CD4-positive, CD25-positive, alpha-beta regulatory T cell (primary cell): ENCODE measurements at regions not wholly inside any gene's neighbourhood (a gene's known extent, or its start where the extent isn't known, plus 50 kb on each side); places are given as distances from the start of the nearest gene placed in this dataset.

ENCODE experiments used
- ATAC-seq, 2 donors: fragments of 150-1000 bp; cut with Tn5 transposase; one replicate each; pipeline ENCODE4 v1.10.0; 2021; ENCODE audit warnings: low read depth in 2 of 2, moderate number of reproducible peaks in 2 of 2, moderate library complexity in 1 of 2
- DNase-seq, 3 donors: peaks; one replicate each; pipeline versions ENCODE4 v3.0.0 to v3.0.0-alpha.2; 2012 to 2022; ENCODE audit warnings: mixed read lengths in 1 of 3
- H3K27ac ChIP-seq: one replicate; pipeline ENCODE4 v1.7.0; 2013; ENCODE audit warnings: mild to moderate bottlenecking, low read length; ENCODE audit not compliant: insufficient read depth, poor library complexity, severe bottlenecking
- H3K27me3 ChIP-seq: one replicate; pipeline ENCODE4 v1.7.0; 2013; ENCODE audit warnings: low read length; ENCODE audit not compliant: control insufficient read depth, insufficient read depth
- H3K36me3 ChIP-seq: one replicate; pipeline ENCODE4 v1.7.0; 2013; ENCODE audit warnings: mild to moderate bottlenecking, low read length, moderate library complexity; ENCODE audit not compliant: control insufficient read depth, insufficient read depth
- H3K4me1 ChIP-seq: 2 replicates; pipeline ENCODE4 v1.7.0; 2013; ENCODE audit warnings: mild to moderate bottlenecking, low read length; ENCODE audit not compliant: insufficient read depth, control insufficient read depth, poor library complexity, severe bottlenecking
- H3K4me3 ChIP-seq: one replicate; pipeline ENCODE4 v1.7.0; 2013; ENCODE audit warnings: low read depth, mild to moderate bottlenecking, low read length, moderate library complexity
- H3K9me3 ChIP-seq, 2 experiments: 1 replicate in 1 of 2; 2 replicates in 1 of 2; pipeline ENCODE4 v1.7.0; 2013; ENCODE audit warnings: low read length in 2 of 2, mild to moderate bottlenecking in 1 of 2, moderate library complexity in 1 of 2; ENCODE audit not compliant: control insufficient read depth in 2 of 2
- H3K27ac Mint-ChIP-seq, 3 donors: one replicate each; pipeline ENCODE4 v1.8.0; 2020 to 2022; ENCODE audit warnings: mild to moderate bottlenecking in 3 of 3, mixed read lengths in 3 of 3, moderate library complexity in 2 of 3
- H3K27me3 Mint-ChIP-seq: one replicate; pipeline ENCODE4 v1.8.0; 2022; ENCODE audit warnings: mild to moderate bottlenecking, mixed read lengths
- H3K36me3 Mint-ChIP-seq: one replicate; pipeline ENCODE4 v1.8.0; 2020; ENCODE audit warnings: mixed read lengths
- H3K4me1 Mint-ChIP-seq, 4 donors: one replicate each; pipeline ENCODE4 v1.8.0; 2020 to 2022; ENCODE audit warnings: mixed read lengths in 4 of 4, mild to moderate bottlenecking in 1 of 4
- H3K4me3 Mint-ChIP-seq, 4 donors: one replicate each; pipeline ENCODE4 v1.8.0; 2020 to 2022; ENCODE audit warnings: mild to moderate bottlenecking in 4 of 4, mixed read lengths in 4 of 4, moderate library complexity in 3 of 4
- H3K9me3 Mint-ChIP-seq, 7 donors: one replicate each; pipeline ENCODE4 v1.8.0; 2020 to 2022; ENCODE audit warnings: mixed read lengths in 7 of 7, mild to moderate bottlenecking in 3 of 7, moderate library complexity in 2 of 7

DNA sequence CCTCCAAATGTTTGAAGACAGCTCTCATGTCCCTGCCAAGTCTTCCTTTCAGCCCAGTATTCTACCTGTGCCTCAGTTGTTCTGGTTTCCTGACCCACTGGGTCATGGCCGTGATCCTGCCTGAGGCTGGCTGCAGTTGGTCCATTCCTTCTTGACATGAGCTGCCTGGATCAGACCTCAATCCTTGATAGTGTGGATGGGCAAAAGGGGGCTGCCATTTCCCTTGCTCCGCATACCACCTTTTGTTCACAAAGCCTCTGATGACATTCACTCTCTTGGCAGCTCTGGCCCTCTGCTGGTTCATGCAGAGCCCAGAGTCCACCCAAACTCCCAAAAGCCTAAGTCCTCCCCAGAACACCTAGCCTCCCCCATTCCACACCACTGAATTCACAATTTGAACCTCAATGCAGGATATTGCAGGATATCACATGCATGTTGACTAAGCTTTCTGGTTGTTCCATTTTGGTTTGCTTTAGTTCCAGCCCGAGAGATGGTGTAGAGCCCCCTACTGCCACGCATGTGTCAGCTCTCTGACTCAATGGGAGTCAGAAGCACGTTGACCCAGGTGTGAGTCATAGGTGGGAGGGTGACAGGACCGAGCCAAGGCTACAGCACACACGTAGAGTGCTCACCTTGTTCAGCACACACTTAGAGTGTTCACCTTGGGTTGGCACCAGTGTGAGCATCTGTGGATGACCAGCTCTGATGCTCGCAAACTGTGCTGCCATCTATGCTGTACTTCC, 137.2 kb downstream of the MTX3 start:
- no peak overlapping the region for H3K4me3 Mint-ChIP-seq
- H3K36me3 Mint-ChIP-seq = no peaks in the 10 kb centered on the region
- H3K27ac Mint-ChIP-seq = peak overlapping the region in 1 of 3 donors; percentile 12
- no peaks in the 10 kb centered on the region for H3K4me1 Mint-ChIP-seq
- no peaks in the 10 kb centered on the region for H3K9me3 ChIP-seq
- H3K9me3 Mint-ChIP-seq = no peaks in the 10 kb centered on the region
- ATAC-seq = no peak
- no peak overlapping the region for H3K4me3 ChIP-seq
- H3K4me1 ChIP-seq = no peaks in the 10 kb centered on the region
- peaks cover 15% of the 10 kb centered on the region for H3K27me3 Mint-ChIP-seq
- peaks cover 4% of the 10 kb centered on the region for H3K27me3 ChIP-seq
- H3K27ac ChIP-seq = no peak overlapping the region
- DNase-seq = no peak
- no peaks in the 10 kb centered on the region for H3K36me3 ChIP-seq

DNA sequence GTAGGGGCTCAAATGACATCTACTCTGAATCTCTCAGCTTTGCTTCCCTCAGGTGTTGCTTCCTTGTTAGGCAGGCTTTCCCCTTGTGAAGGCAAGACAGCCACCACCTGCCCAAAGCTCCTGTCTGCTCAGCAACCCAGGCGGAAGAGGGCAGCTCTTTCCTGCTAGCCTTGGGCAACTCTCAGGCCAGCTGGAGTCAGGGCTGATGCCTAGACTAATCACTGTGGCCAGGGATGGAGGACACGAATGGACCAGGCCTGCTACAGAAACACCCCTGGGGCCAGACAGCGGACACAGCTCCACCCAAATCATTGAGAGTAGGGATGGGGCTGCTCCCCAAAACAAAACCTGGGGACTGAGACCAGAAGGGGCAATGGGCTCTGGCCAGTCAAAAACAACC, 138.0 kb downstream of the MTX3 start:
- DNase-seq = no peak
- Histone ChIP-seq H3K4me1 (no peaks in the 10 kb centered on the region), H3K27ac (no peak overlapping the region), H3K36me3 (no peaks in the 10 kb centered on the region), H3K9me3 (no peaks in the 10 kb centered on the region), H3K4me3 (no peak overlapping the region), H3K27me3 (no peaks in the 10 kb centered on the region)
- ATAC-seq = no peak
- no peak overlapping the region for H3K27ac Mint-ChIP-seq
- no peaks in the 10 kb centered on the region for H3K9me3 Mint-ChIP-seq
- peaks cover 11% of the 10 kb centered on the region for H3K27me3 Mint-ChIP-seq
- no peak overlapping the region for H3K4me3 Mint-ChIP-seq
- H3K4me1 Mint-ChIP-seq = no peaks in the 10 kb centered on the region
- no peaks in the 10 kb centered on the region for H3K36me3 Mint-ChIP-seq

DNA sequence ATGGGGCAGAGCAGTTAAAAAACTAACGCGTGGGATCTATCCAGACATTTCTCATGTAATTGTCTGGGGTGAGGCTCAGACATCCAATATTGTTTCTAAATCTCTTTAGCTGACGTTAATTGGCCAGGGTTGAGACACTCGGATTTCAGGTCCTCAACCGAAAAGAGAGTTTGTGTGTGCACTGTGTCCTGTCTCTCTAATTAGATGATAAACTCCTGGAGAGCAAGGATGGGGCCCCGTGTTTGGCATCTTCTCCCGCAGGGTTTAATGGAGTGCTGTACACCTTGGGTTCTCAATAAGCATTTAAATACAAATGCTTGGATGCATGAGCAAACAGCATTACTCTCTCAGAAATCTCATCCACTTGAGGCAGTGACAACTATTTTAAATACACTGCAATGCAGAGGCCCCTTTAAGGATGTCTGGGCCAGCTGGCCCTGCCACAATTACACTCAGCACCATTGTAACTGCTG, 139.6 kb downstream of the MTX3 start:
- H3K4me3 Mint-ChIP-seq = no peak overlapping the region
- H3K36me3 Mint-ChIP-seq = no peaks in the 10 kb centered on the region
- peaks cover 11% of the 10 kb centered on the region for H3K27me3 Mint-ChIP-seq
- no peaks in the 10 kb centered on the region for H3K4me1 Mint-ChIP-seq
- H3K27ac ChIP-seq = no peak overlapping the region
- no peaks in the 10 kb centered on the region for H3K9me3 ChIP-seq
- no peak for DNase-seq
- no peaks in the 10 kb centered on the region for H3K4me1 ChIP-seq
- H3K27ac Mint-ChIP-seq = no peak overlapping the region
- no peaks in the 10 kb centered on the region for H3K9me3 Mint-ChIP-seq
- no peaks in the 10 kb centered on the region for H3K36me3 ChIP-seq
- peaks cover under 1% of the 10 kb centered on the region for H3K27me3 ChIP-seq
- no peak overlapping the region for H3K4me3 ChIP-seq
- ATAC-seq = no peak

DNA sequence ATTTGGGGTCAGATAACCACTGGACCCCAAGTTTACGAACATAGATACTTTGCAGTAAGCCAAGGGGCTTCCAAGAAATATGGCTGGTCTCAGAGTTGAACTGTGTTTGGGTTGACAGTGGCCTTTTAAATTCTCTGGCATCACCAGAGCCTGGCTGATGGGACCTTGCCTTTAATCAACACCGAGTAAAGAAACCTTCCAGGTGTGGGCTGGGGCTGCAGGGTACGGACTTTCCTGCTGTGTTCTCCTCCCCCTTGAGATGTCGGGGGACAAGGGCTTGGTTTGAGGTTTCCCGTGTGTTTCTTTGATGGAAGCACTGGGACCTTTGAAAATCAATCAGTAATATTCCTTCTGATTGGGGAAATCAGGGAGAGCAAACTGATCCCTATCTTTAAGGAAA, 140.1 kb downstream of the MTX3 start:
- peaks cover 2% of the 10 kb centered on the region for H3K27me3 ChIP-seq
- no peaks in the 10 kb centered on the region for H3K4me1 ChIP-seq
- no peak for ATAC-seq
- no peak for DNase-seq
- Mint-ChIP-seq H3K36me3 (no peaks in the 10 kb centered on the region), H3K4me1 (no peaks in the 10 kb centered on the region), H3K9me3 (no peaks in the 10 kb centered on the region), H3K4me3 (no peak overlapping the region), H3K27ac (no peak overlapping the region), H3K27me3 (peaks cover 11% of the 10 kb centered on the region)
- H3K4me3 ChIP-seq = no peak overlapping the region
- H3K9me3 ChIP-seq = no peaks in the 10 kb centered on the region
- H3K27ac ChIP-seq = no peak overlapping the region
- H3K36me3 ChIP-seq = no peaks in the 10 kb centered on the region

DNA sequence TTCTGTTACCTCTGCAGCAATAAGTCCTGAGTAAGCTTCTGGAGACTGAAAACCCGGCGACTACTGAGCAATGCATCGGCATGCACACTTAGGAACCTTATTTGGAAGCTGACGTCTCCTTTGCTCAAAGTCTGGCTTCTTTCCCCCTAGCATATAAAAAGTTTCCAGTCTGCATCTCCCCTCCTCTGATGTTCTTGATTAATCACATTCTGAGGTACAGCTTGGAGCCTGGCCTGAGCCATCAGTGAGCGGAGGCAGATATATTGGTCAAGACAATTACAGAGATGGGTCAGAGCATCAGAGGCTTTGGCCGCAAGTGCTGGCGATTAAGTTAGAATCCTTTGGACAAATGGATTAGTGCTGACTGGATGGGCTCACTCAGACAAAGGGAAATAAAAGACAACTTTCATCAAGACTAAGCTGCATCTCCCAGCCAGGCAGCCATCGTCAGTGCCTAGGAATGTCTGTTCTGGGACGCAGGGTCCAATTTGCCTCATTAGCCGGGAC, 140.7 kb downstream of the MTX3 start:
- Histone ChIP-seq H3K36me3 (no peaks in the 10 kb centered on the region), H3K4me1 (no peaks in the 10 kb centered on the region), H3K9me3 (no peaks in the 10 kb centered on the region), H3K27ac (no peak overlapping the region), H3K27me3 (peaks cover 5% of the 10 kb centered on the region), H3K4me3 (no peak overlapping the region)
- Mint-ChIP-seq H3K27me3 (peaks cover 11% of the 10 kb centered on the region), H3K36me3 (no peaks in the 10 kb centered on the region), H3K9me3 (no peaks in the 10 kb centered on the region), H3K4me1 (no peaks in the 10 kb centered on the region), H3K27ac (no peak overlapping the region), H3K4me3 (no peak overlapping the region)
- ATAC-seq = no peak
- DNase-seq = no peak

DNA sequence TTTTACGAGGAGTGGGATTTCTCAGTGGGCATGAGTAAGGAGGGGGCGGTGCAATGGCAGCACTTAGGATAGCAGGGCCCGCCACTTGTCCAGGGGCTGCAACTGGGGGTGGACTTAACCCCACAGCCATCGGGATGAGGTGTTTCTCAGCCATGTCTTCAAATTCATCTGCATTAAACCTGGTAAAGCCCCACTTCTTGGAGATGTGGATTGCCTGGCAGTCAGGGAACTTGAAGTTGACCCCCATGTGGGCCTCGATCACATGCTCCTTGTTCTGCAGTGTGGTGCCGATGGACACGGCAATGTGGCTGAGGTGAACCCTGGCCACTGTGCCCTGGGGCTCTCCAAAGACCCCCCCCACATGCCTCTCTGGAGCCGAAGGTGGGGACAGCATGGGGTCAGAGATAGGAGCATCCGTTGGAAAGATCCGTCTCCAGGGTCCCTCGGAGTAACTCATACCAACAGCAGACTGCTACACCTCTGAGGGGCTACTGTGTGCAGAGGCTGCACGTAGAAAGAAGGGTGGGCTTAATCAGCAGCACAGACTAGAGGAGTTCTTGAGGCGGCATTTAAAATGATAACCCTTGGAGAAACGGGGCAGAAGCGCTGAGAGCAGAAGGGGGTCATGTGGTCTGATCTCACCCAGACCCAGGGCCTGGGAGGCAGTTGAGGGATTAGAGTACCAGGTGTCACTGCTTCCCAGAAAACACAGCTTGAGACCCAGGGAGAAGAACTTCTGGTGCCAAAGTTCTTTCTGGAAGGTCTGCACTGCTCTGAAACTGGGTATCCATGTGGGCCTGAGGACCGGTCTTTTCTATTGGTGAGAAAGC, 141.4 kb downstream of the MTX3 start:
- peaks cover 15% of the 10 kb centered on the region for H3K27me3 Mint-ChIP-seq
- no peaks in the 10 kb centered on the region for H3K36me3 Mint-ChIP-seq
- no peak for ATAC-seq
- H3K9me3 Mint-ChIP-seq = peaks cover 0 to 3% (median 0%) of the 10 kb centered on the region in 7 donors
- H3K4me3 ChIP-seq = no peak overlapping the region
- H3K36me3 ChIP-seq = no peaks in the 10 kb centered on the region
- DNase-seq = no peak
- H3K27ac ChIP-seq = no peak overlapping the region
- H3K4me1 ChIP-seq = no peaks in the 10 kb centered on the region
- H3K4me3 Mint-ChIP-seq = no peak overlapping the region
- H3K27ac Mint-ChIP-seq = no peak overlapping the region
- H3K9me3 ChIP-seq = no peaks in the 10 kb centered on the region
- H3K4me1 Mint-ChIP-seq = no peaks in the 10 kb centered on the region
- H3K27me3 ChIP-seq = peaks cover 5% of the 10 kb centered on the region
